Neural cell (in vitro differentiated cells): ENCODE measurements at regions not wholly inside any gene's neighbourhood (a gene's known extent, or its start where the extent isn't known, plus 50 kb on each side); places are given as distances from the start of the nearest gene placed in this dataset.

Experiments used
- H2AFZ ChIP-seq: fragments of 200-600, 300-800 bp; sonication (generic), shearing (Covaris generic); 2 replicates; pipeline ENCODE4 v1.6.0; 2014; ENCODE audit warnings: low read depth, mild to moderate bottlenecking, antibody characterized with exemption, low read length, moderate library complexity
- H3F3A ChIP-seq: fragments of 200-600 bp; shearing (Covaris generic); 2 replicates; pipeline ENCODE4 v1.6.1; 2016; ENCODE audit warnings: mild to moderate bottlenecking, moderate library complexity, mixed read lengths, antibody characterized with exemption, low read length; ENCODE audit not compliant: insufficient read depth, poor library complexity, severe bottlenecking
- H3K27ac ChIP-seq: fragments of 200-600, 300-800 bp; sonication (generic), shearing (Covaris generic); 2 replicates; pipeline ENCODE4 v1.5.1; 2014; ENCODE audit warnings: mild to moderate bottlenecking, low read length, moderate library complexity
- H3K27me3 ChIP-seq: fragments of 300-800, 200-600 bp; sonication (generic), shearing (Covaris generic); 2 replicates; pipeline ENCODE4 v1.6.0; 2014; ENCODE audit warnings: mild to moderate bottlenecking, low read depth, low read length, moderate library complexity; ENCODE audit not compliant: insufficient read depth
- H3K36me3 ChIP-seq: fragments of 300-800, 200-600 bp; sonication (generic), shearing (Covaris generic); 2 replicates; pipeline ENCODE4 v1.5.1; 2014; ENCODE audit warnings: mild to moderate bottlenecking, antibody characterized with exemption, low read length, moderate library complexity; ENCODE audit not compliant: insufficient read depth
- H3K4me2 ChIP-seq: fragments of 300-800, 200-600 bp; sonication (generic), shearing (Covaris generic); 2 replicates; pipeline ENCODE4 v1.6.0; 2014; ENCODE audit warnings: mild to moderate bottlenecking, low read length
- H3K4me3 ChIP-seq: fragments of 300-800, 200-600 bp; sonication (generic), shearing (Covaris generic); 2 replicates; pipeline ENCODE4 v1.5.1; 2014; ENCODE audit warnings: mild to moderate bottlenecking, low read length, moderate library complexity
- H3K79me2 ChIP-seq: fragments of 200-600 bp; shearing (Covaris generic); replicated peaks from 2 replicates; pipeline ENCODE4 v1.6.0; 2014; ENCODE audit warnings: mild to moderate bottlenecking, low read length, moderate library complexity; ENCODE audit not compliant: insufficient read depth
- H3K9ac ChIP-seq: fragments of 300-800, 200-600 bp; sonication (generic), shearing (Covaris generic); 2 replicates; pipeline ENCODE4 v1.6.1; 2016; ENCODE audit warnings: mild to moderate bottlenecking, low read length, mixed read lengths
- H3K9me2 ChIP-seq: fragments of 200-600 bp; shearing (Covaris generic); 2 replicates; pipeline ENCODE4 v1.6.1; 2016; ENCODE audit warnings: mild to moderate bottlenecking, low read length, mixed read lengths; ENCODE audit not compliant: insufficient read depth
- H3K9me3 ChIP-seq: fragments of 200-600, 300-800 bp; sonication (generic), shearing (Covaris generic); 2 replicates; pipeline ENCODE4 v1.6.1; 2016; ENCODE audit warnings: mild to moderate bottlenecking, mixed run types, low read length, moderate library complexity, mixed read lengths
- H4K20me1 ChIP-seq: fragments of 200-600 bp; shearing (Covaris generic); 2 replicates; pipeline ENCODE4 v1.6.1; 2016; ENCODE audit warnings: mild to moderate bottlenecking, mixed run types; ENCODE audit not compliant: insufficient read depth
- CTCF ChIP-seq: fragments of 450-650 bp; IDR thresholded peaks from 2 replicates; pipeline ENCODE4 v1.5.1; 2014; ENCODE audit warnings: antibody characterized with exemption, mild to moderate bottlenecking, moderate library complexity; ENCODE audit not compliant: poor library complexity, severe bottlenecking
- EP300 ChIP-seq: fragments of 450-650 bp; conservative IDR thresholded peaks from 2 replicates; pipeline ENCODE4 v1.6.1; 2014; ENCODE audit warnings: antibody characterized with exemption, mild to moderate bottlenecking, moderate library complexity; ENCODE audit not compliant: poor library complexity, severe bottlenecking
- EZH2 ChIP-seq: fragments of 200-600, 300-800 bp; shearing (Covaris generic), sonication (generic); IDR thresholded peaks from 2 replicates; pipeline ENCODE4 v1.6.1; 2014; ENCODE audit warnings: antibody characterized with exemption, low read length, borderline replicate concordance, mild to moderate bottlenecking; ENCODE audit not compliant: insufficient read depth, poor library complexity, severe bottlenecking
- MXI1 ChIP-seq: fragments of 450-650 bp; conservative IDR thresholded peaks from 2 replicates; pipeline ENCODE4 v1.6.1; 2014; ENCODE audit warnings: antibody characterized with exemption, mild to moderate bottlenecking; ENCODE audit not compliant: poor library complexity, severe bottlenecking
- POLR2AphosphoS5 ChIP-seq: IDR thresholded peaks from 2 replicates; pipeline ENCODE4 v1.6.1; 2012
- RAD21 ChIP-seq: fragments of 450-650 bp; conservative IDR thresholded peaks from 2 replicates; pipeline ENCODE4 v1.6.1; 2014; ENCODE audit warnings: antibody characterized with exemption, mild to moderate bottlenecking, moderate library complexity
- REST ChIP-seq: IDR thresholded peaks from 2 replicates; pipeline ENCODE4 v1.6.1; 2012; ENCODE audit warnings: borderline replicate concordance
- SMC3 ChIP-seq: fragments of 450-650 bp; conservative IDR thresholded peaks from 2 replicates; pipeline ENCODE4 v1.6.1; 2014; ENCODE audit warnings: antibody characterized with exemption, mild to moderate bottlenecking, moderate library complexity; ENCODE audit not compliant: poor library complexity
- TAF1 ChIP-seq: IDR thresholded peaks from 2 replicates; pipeline ENCODE4 v1.6.1; 2012; ENCODE audit warnings: low read depth

- no peak overlapping the region for H3K4me2 ChIP-seq
- TF ChIP-seq TAF1 (no peak), RAD21 (no peak), REST (no peak), EZH2 (no peak)
- H3K9me2 ChIP-seq, result no peaks in the 10 kb centered on the region
- no peak overlapping the region for H2AFZ ChIP-seq
- no peaks in the 10 kb centered on the region for H3K79me2 ChIP-seq
- H4K20me1 ChIP-seq, result no peaks in the 10 kb centered on the region
- H3K9me3 ChIP-seq, result no peaks in the 10 kb centered on the region
- no peaks in the 10 kb centered on the region for H3F3A ChIP-seq
- no peaks in the 10 kb centered on the region for H3K36me3 ChIP-seq
- no peak overlapping the region for H3K27ac ChIP-seq
- no peak overlapping the region for H3K9ac ChIP-seq
- H3K27me3 ChIP-seq, result peaks cover 24% of the 10 kb centered on the region
- no peak overlapping the region for H3K4me3 ChIP-seq
Observed at GRCh38 chr6:41467627-41468404, 78.4 kb upstream of the FOXP4 start.

- no peaks in the 10 kb centered on the region for H3K79me2 ChIP-seq
- H3F3A ChIP-seq, result no peaks in the 10 kb centered on the region
- H3K4me2 ChIP-seq, result peak overlapping the region; percentile 10
- H3K27ac ChIP-seq, result no peak overlapping the region
- no peaks in the 10 kb centered on the region for H4K20me1 ChIP-seq
- H3K9me3 ChIP-seq, result no peaks in the 10 kb centered on the region
- peaks cover 24% of the 10 kb centered on the region for H3K27me3 ChIP-seq
- peak overlapping the region; percentile 26 for H3K9ac ChIP-seq
- H3K9me2 ChIP-seq, result no peaks in the 10 kb centered on the region
- no peaks in the 10 kb centered on the region for H3K36me3 ChIP-seq
- no peak overlapping the region for H2AFZ ChIP-seq
- TF ChIP-seq POLR2AphosphoS5, result no peak
- TF ChIP-seq CTCF, result no peak
- no peak for TF ChIP-seq SMC3
- no peak for TF ChIP-seq TAF1
- TF ChIP-seq RAD21, result no peak
- no peak for TF ChIP-seq EP300
- no peak for TF ChIP-seq REST
- TF ChIP-seq MXI1, result no peak
- TF ChIP-seq EZH2, result no peak
- peak overlapping the region; percentile 50 for H3K4me3 ChIP-seq
Observed at GRCh38 chr6:41469156-41470028, 76.8 kb upstream of the FOXP4 start.
